ENCODE measurements at regions not wholly inside any gene's neighbourhood (a gene's known extent, or its start where the extent isn't known, plus 50 kb on each side); places are given as distances from the start of the nearest gene placed in this dataset.

DNA sequence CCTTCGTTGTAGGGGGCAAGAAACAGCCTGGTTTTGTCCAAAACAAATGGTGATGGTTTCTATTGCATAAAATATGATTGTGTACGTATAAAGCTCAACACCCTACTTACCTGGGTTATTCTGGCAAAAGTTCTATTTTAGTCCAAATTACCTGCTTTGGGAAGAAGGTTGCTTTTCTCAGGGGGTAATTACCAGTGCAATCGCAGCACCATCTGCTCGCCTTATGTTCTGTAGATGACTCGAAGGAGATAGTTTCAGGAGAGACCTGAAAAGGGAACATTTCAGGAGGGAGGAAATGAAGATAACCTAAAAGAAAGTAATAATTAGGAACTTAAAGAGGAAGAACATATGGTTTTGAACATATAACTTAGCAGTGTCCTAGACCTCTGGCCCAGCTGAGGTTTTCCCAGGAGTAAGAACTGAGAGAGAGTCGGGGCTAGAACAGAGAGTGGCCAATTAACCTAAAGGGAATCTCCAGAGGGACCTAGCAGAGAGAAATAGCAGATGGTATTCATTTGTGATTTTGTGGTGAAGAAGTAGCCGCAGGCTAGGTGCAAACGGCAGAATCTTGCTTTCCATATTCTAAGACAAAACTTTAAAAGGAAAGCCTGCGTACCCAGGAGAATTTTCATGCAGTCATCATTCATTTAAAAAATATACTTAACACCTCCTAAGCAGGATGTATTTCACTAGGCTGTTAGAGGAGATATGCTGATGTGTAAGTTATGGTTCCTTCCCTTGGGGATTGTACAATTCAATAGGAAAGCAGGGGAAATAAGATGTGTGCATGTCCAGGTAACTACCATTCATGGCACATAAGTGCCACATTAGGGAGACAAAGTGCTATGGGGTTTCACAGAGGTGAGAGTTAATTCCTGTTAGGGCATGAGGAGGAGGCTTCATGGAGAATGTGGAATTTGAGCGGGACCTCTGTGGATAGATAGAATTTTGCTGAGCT is 113.0 kb upstream of the SLC10A2 start:
- DNase-seq = no peak

DNA sequence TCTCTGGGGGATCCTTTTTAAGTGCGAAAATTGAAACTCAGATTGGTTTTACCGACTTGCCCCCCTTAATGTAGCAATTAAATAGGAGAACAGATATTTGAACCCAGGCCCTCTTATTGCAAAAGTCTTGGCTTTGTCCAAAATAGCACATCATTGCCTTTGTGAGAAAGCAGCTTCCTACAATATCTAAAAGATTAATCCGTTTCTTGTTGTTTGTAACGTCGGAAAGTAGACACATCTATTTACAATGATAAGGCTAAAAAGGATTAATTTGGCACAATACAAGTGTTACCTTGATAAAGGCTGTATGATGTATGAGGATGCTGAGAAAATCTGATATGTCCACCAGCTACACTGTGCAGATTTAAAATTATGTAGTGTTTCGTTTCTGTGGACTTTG is 108.7 kb upstream of the SLC10A2 start:
- no peak for DNase-seq

DNA sequence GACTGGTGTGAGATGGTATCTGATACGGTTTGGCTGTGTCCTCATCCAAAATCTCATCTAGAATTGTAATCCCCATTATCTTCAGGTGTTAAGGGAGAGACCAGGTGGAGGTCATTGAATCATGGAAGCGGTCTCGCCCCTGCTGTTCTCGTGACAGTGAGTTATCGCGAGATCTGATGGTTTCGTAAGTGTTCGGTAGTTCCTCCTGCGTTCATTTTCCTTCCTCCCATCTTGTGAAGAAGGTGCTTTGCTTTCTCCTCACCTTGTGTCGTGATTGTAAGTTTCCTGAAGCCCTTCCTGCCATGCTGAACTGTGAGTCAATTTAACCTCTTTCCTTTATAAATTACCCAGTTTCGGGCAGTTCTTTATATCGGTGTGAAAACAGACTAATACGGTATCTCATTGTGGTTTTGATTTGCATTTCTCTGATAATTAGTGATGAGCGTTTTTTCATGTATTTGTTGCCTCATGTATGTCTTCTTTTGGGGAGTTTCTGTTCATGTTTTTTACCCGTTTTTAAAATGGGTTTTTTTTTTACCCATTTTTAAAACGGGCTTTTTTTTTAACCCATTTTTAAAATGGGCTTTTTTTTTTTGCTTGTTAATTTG is 102.8 kb upstream of the SLC10A2 start:
- no peak for DNase-seq

DNA sequence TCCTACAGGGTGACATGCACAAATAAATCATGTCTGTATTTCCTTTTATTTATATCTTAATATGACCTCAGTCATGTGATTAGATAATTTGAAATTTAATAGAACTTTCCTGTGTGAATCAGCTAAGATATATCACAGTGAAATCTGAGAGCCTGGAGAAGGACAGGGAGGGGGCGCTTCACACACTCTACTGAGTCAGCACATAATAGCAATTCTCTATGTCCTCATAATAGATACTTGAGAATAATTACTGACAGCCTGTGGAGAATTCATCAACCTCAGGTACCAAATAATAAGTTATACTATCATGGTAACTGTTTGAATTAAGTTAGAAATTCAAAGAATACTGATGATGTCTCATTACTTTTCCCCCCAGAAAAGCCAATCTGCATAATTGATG is 98.0 kb upstream of the SLC10A2 start:
- DNase-seq = no peak

DNA sequence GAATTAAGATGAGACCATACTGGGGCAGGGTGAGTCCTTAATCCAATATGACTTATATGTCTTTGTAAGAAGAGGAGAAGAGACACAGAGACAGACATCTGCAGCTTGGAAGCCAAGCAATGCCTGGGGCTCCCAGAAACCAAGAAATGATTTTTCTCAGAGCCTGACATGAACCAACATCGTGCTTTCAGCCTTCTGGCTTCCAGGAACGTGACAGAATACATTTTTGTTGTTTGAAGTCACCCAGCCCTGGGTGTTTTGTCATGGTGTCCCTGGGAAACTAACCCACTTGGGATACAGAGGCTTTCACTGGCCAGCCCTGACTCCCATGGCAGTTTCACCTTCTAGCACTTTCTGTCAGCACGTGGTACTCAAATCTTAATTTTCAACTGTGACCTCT is 95.3 kb upstream of the SLC10A2 start:
- DNase-seq = no peak

DNA sequence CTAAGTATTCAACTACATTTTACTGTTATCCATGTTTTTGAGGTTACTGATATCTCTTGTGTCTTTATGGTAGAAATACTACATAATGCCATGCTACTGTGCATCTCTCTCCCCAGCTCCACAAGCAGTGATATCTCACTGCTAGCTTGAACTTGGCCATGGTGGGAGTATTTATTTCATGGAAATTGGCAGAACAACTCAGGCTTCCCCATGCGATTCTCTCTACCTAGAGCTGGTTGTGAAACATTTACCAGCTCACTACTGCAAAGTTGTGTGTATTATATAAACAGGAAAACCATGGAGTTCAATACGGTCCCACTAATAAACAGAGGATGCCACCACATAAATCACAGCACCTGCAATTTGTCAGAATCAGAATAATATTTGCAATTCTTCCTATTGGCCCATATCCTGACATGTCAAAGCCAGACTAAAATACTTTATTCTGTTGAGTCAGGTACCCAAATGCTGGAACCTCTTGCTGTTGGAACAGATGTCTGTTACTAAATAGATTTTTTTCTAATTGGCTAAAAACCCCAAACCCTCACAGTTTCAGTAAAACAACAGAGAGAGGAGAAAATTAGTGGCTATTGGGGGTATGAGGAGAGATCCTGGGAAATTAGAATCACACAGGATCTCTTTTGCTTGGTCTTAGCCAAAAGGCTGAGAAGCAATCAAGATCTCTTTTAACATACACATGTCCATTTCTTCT is 91.4 kb upstream of the SLC10A2 start:
- DNase-seq = no peak

DNA sequence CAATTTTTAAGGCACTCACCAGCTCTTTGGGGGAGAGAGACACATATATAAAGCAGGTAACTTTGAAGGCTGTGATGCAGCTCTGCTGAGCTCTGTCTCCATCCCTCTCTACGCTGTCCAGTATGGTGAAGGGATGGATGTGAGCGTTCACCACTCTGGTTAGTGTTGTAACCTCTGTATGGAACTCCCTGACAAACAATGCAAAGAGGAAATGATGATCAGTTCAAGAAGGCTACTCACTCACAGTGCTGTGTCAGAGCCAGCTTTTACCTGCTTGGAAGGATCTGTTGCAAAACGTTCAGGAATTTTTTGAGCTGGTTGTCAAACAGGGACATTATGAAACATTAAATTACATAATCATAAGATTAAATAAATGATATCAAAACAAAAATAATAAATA is 90.8 kb upstream of the SLC10A2 start:
- no peak for DNase-seq

DNA sequence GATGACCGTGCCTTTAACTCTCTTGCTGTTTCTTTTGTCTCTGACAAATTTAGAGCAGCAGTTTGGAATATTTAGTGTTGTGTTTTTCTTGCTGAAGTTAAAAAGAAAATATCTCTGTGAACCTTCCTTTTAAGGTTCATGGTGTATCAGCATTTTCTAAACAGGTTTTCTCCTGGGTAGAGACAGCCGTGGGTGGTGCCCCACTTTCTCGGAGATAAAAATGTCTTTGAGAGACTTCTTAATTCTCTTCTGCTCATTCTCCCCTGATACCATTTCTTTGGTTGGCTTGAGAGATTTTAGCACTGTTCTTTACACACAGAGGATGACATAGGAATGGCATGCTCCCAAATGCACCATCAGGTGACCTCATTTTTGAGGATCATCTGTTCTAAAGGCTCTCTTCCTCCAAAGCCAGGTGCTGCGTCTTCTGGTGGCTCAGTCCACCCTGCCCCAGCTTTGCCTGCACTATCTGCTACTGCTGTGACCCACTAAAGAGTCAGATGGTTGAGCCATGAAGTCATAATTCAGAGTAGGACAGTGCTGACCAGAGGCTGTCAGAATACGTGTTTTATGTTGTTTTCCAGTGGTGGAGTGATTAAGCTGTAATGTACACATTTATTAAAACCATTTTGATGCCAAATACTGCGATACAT is 90.3 kb upstream of the SLC10A2 start:
- no peak for DNase-seq

DNA sequence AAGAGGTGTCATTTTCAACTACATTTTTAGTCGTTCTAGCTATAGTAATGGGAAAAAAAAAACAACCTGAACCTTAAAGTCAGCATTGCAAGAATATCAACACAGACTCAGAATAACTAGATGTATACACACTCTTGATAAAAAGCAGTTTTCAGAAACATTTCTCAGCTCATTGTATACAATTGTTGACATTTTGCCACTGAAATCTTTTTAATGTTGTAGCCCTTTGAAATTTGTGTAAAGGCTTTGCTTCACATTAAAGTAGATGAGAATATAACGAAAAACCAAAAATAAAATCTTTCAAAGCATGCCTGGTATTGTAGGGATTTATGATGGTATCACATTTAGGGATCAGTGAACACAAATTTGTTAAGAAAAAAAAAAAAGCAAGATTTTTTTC is 87.2 kb upstream of the SLC10A2 start:
- no peak for DNase-seq

DNA sequence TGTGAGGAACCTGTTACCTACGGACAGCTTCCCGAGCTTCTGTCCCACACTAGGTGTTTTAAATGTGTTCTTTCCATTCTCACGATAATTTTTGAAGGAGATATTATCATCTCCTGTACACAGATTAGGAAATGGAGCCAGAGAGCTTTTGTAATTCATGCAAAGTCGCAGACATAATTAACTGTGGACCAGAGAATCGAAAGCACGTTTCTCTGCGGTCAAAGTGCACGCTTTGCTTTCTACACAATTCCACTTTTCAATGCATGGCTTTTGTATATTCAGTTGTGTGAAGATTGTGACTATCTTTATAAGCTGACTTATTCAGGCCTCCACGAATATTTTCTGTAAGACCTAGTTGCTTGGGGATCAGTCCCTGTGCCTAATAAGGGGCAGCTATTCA is 81.7 kb upstream of the SLC10A2 start:
- DNase-seq = no peak

DNA sequence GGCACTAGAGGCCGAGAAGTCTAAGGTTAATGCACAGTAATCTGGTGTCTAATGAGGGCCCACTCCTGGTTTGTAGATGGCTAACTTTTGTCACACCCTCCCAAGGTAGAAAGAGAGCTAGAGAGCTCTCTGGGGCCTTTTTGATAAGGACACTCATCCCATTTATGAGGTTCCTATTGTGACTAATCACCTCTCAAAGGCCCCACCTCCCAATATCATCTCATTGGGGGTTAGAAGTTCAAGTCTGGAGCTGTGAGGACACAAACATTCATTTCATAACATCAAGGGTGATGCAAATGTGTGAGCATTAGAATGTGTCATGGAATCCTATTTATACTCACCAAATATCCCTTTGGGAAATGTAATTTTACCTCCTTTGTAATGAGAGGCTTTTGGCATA is 79.2 kb upstream of the SLC10A2 start:
- DNase-seq = no peak

DNA sequence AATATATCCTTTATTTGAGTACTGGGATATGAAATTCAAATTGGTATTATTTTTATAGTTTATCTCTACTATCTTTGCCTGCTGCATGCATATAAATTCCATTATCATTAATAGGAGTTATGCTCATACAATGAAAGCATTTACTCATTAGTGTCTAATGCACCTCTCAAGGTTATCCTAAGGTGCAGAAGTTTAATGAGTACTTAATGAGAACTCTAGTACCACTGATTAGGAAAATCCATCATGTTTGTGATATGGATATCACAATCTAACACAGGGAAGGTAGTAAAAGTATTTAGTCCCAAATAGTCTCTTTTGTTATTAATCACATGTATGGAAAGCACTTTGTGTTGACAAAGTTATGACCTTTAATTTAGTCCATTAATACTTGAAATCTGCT is 77.2 kb upstream of the SLC10A2 start:
- no peak for DNase-seq

DNA sequence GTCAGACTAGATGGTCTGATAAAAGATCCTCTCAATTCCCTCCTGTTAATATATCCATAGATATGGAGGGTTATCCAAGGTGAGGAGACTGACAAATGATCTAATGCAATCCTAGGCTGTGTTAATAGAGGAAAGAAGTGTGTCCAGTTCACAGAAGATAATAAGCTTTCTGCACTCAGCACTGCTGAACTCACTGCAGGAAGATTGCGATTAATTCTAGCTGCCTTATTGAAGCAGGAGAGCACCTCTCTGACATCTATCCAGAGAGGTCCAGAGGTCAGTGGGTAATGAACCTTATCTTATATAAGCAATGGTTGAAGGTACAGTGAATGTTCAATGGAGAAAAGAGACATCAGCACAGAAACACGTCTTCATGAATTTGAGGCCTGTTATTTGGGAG is 75.9 kb upstream of the SLC10A2 start:
- DNase-seq = no peak

DNA sequence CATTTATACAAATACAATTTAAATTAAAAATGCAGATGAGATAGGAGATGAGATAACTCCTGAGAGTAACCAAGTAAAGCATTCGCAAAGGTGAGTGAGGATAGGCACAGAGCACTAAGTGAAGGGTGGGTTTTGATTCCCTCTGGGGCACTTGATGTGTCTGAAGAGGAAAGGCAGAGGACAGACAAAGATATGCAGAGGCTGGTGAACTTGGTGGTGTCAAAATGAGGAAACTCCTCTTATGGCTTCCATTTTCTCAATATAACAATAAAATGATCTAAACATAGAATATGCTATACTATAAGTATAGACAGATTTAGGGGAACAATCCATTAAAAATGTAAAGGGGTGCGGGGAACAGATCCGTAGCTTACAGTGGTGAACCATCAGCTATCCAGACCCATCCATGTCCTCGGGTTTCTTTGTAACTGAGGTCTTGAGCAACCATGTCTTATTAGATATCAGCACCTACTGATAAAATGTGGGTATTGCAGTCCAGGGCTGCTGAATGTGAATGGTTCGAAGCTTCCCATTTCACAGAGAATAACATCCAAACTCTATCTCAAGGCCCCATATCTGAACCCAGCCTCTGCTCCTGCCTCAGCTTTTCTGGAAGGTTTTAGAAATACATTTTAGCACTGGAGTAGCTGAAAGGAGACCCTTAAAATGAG is 73.9 kb upstream of the SLC10A2 start:
- no peak for DNase-seq

DNA sequence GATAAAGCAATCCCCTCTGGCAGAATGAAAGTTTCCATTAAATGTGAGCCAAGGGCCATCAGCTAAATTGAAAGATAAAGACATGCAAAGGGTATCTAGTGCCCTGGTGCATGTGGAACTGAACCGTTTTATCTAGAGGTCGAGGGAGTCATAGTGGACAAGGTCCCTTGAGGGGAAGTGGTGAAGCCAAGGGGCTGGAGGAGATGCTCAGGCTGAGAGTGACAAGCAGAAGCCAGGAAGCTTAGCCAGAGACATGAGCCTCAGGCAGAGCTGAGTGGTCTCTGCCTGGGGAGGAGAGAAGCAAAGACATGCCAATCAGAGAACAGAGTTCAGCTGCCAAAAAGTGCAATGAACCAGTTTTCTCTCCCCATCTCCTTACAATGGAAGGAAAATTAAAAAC is 68.1 kb upstream of the SLC10A2 start:
- DNase-seq = no peak

DNA sequence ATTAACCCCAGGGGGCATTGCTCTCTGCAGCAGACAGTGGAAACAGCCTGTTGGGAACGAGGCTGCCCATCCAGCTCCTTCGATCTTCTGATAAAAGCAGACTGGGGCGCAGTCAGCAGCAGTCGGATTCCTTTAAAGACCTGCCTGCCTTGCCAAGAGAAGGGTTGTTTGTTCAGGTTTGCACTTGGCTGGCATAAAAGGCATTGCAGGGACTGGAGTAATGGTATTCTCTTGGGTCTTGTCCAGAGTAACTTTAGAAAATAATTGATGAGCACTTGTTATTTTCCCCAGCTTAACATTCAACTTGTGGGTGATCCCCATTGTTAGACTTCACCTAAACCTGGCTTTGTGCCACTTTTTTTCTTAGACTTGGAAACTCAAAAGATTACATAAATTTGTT is 67.3 kb upstream of the SLC10A2 start:
- no peak for DNase-seq

DNA sequence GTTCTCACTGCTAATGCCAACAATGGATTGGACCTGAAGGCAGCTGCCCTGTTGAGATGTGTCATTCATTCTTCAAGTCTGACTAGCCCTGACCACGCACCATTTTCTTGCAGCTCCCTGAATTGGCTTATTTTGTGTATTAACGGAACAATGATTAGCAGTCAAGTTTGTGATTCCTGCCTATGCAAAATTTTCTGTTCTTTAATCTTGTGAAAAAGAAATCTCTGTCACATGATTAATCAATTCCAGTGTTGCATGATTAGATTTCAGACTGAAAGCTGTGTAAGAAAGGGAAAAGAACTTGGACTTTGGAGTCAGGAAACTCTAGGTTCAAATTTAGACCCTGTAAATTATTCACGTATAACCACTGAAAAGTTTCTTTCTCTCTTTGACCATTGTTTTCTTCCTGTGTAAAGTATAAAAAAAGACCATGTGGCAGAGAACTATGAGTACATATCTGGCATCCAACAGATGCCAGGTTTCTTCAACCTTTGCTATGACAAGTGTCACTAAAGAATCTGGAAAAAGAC is 64.5 kb upstream of the SLC10A2 start:
- DNase-seq = no peak

DNA sequence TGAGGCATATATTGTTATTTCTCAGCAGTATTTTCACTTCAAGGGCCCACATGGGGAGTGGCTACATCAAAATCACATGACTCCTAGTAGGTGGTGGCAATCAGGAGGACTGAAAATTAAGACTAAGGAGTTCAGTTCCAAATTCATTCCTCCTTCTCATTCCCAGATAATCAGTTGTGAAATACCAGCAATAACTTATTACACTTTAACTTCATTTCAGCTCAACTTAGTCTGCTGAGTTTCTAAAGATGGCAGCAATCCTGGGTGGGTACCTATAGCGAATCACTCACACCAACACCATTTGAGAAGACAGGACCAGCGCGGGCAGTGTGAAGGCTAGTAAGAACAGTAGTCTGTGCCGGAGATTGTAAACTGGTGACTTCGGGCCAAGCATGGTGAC is 63.9 kb upstream of the SLC10A2 start:
- no peak for DNase-seq
